ENCODE measurements at regions not wholly inside any gene's neighbourhood (a gene's known extent, or its start where the extent isn't known, plus 50 kb on each side); places are given as distances from the start of the nearest gene placed in this dataset.
A peak's percentile ranks its signal among the peaks of the same experiment; 100 is the strongest.

DNA sequence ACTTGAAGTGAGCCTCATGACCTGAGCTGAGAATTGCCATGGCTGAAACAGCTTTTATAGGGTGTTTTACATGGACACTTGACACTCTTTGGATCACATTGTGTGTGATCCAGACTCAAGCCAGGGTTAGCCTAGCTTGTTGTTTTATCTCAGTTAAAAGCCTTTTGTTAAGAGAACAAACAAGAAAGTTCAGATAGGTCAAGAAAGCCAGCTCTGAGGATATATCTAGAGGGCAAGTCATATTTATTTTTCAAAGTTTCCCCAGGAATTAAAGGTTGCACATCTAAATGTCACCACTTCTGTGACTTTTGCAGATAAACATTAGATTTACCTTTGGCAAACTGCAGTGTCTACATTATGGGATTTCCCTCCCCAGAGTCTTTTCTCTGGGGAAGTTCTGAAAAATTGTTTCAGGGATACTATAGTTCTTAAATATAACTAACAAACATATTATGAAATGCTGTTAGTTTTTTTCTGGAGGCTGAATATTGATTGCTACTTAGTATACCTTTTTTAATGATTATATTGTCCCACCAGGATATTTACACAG lies 134.5 kb downstream of the C9orf152 start:
- H3K4me1 ChIP-seq (ENCODE audit: insufficient read depth, low read length, severe bottlenecking): peaks cover 62% of the 10 kb centered on the region
- no peaks in the 10 kb centered on the region for H3F3A ChIP-seq (ENCODE audit: insufficient read depth, low read length)
- no peaks in the 10 kb centered on the region for H3K9me3 ChIP-seq (ENCODE audit: low read length)
- H3K4me2 ChIP-seq (ENCODE audit: low read length): no peak overlapping the region
- no peaks in the 10 kb centered on the region for H3K9me2 ChIP-seq (ENCODE audit: low read depth, low read length)
- H3K4me3 ChIP-seq (ENCODE audit: low read depth, low read length, poor library complexity, severe bottlenecking): no peak overlapping the region
- no peaks in the 10 kb centered on the region for H4K20me1 ChIP-seq (ENCODE audit: insufficient read depth, low read length)
- TF ChIP-seq, protein P1, sequence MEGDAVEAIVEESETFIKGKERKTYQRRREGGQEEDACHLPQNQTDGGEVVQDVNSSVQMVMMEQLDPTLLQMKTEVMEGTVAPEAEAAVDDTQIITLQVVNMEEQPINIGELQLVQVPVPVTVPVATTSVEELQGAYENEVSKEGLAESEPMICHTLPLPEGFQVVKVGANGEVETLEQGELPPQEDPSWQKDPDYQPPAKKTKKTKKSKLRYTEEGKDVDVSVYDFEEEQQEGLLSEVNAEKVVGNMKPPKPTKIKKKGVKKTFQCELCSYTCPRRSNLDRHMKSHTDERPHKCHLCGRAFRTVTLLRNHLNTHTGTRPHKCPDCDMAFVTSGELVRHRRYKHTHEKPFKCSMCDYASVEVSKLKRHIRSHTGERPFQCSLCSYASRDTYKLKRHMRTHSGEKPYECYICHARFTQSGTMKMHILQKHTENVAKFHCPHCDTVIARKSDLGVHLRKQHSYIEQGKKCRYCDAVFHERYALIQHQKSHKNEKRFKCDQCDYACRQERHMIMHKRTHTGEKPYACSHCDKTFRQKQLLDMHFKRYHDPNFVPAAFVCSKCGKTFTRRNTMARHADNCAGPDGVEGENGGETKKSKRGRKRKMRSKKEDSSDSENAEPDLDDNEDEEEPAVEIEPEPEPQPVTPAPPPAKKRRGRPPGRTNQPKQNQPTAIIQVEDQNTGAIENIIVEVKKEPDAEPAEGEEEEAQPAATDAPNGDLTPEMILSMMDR (IDR thresholded peaks at IDR 0.05; ENCODE audit: low read length): no peak
- TF ChIP-seq EZH2 (IDR thresholded peaks at IDR 0.05; ENCODE audit: borderline replicate concordance, low read length): no peak
- no peak overlapping the region for H2AFZ ChIP-seq (ENCODE audit: low read length)
- H3K9ac ChIP-seq (ENCODE audit: low read length): no peak overlapping the region
- H3K27me3 ChIP-seq (ENCODE audit: insufficient read depth, low read length): no peaks in the 10 kb centered on the region
- H3K36me3 ChIP-seq (ENCODE audit: insufficient read depth, low read length): peaks cover 39% of the 10 kb centered on the region; the same call in 1 of the 2 replicates
- no peak overlapping the region for H3K27ac ChIP-seq (ENCODE audit: low read depth, low read length, poor library complexity, severe bottlenecking)
- peaks cover 97% of the 10 kb centered on the region for H3K79me2 ChIP-seq (ENCODE audit: insufficient read depth, low read length)

DNA sequence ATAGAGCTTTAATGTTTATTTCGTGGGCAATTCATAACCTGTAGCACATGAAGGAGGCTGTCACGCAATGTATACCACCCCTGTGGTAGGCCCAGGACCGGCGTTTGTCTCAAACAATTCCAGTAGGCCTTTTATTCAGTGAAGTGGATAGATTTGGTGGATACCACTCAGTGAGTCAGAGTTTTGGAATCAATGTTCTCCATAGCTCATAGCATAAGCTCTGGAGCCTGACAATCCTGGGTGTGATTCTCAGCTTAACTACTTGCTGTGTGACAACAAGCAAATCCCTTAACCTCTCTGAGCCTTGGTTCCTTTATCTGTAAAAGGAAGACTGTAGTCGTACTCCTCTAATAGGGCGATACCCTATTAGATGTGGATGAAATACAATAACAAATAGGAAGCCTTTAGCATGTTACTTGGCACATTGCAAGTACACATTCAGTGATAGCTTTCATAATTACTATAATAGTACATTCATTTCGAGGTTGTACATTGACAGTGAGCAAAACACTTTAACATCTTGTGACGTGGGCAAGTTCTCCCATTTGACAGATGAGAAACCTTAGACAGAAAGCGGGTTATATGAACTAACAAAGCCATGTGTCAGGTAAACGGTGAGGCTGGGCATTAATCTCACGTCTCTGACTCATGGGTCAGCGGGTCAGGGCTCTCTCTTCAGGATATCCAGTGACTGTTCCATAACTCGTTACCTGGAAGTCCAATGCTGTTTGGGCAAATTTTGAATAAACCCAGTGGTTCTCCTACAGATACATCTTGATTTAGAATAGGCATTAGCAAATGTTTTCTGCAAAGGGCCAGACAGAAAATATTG lies 130.8 kb downstream of the C9orf152 start:
- H3K27ac ChIP-seq (ENCODE audit: low read depth, low read length, poor library complexity, severe bottlenecking): no peak overlapping the region
- H4K20me1 ChIP-seq (ENCODE audit: insufficient read depth, low read length): no peaks in the 10 kb centered on the region
- no peak overlapping the region for H3K9ac ChIP-seq (ENCODE audit: low read length)
- H3K9me3 ChIP-seq (ENCODE audit: low read length): no peaks in the 10 kb centered on the region
- no peaks in the 10 kb centered on the region for H3F3A ChIP-seq (ENCODE audit: insufficient read depth, low read length)
- H3K4me2 ChIP-seq (ENCODE audit: low read length): no peak overlapping the region; the same call in 1 of the 2 replicates
- peaks cover 81% of the 10 kb centered on the region for H3K4me1 ChIP-seq (ENCODE audit: insufficient read depth, low read length, severe bottlenecking)
- TF ChIP-seq EZH2 (IDR thresholded peaks at IDR 0.05; ENCODE audit: borderline replicate concordance, low read length): no peak
- TF ChIP-seq, protein P1 (IDR thresholded peaks at IDR 0.05; ENCODE audit: low read length): no peak
- peaks cover 99% of the 10 kb centered on the region for H3K79me2 ChIP-seq (ENCODE audit: insufficient read depth, low read length)
- no peak overlapping the region for H2AFZ ChIP-seq (ENCODE audit: low read length)
- H3K27me3 ChIP-seq (ENCODE audit: insufficient read depth, low read length): no peaks in the 10 kb centered on the region
- H3K36me3 ChIP-seq (ENCODE audit: insufficient read depth, low read length): peaks cover 23% of the 10 kb centered on the region; the same call in 1 of the 2 replicates
- no peak overlapping the region for H3K4me3 ChIP-seq (ENCODE audit: low read depth, low read length, poor library complexity, severe bottlenecking)
- H3K9me2 ChIP-seq (ENCODE audit: low read depth, low read length): no peaks in the 10 kb centered on the region

DNA sequence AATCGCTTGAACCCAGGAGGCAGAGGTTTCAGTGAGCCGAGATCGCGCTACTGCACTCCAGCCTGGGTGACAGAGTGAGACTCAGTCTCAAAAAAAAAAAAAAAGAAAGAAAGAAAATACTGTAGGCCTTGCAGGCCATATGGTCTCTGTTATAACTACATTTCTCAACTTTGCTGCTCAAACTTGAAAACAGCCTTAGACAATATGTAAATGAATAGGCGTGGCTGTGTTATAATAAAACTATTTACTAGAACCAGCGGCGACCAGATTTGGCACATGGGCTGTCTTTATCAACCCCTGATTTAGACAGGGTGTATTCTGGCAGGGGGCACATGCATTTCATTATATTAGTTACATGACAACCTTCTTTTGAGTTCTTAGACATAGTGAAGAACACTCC lies 130.0 kb downstream of the C9orf152 start:
- Histone ChIP-seq H3K79me2 (ENCODE audit: insufficient read depth, low read length) (peaks cover 97% of the 10 kb centered on the region), H3K27ac (ENCODE audit: low read depth, low read length, poor library complexity, severe bottlenecking) (peak overlapping the region; percentile 56), H3K36me3 (ENCODE audit: insufficient read depth, low read length) (peaks cover 16% of the 10 kb centered on the region; the same call in 1 of the 2 replicates), H3K9ac (ENCODE audit: low read length) (peak overlapping the region; percentile 34; the same call in 1 of the 2 replicates), H3K9me3 (ENCODE audit: low read length) (no peaks in the 10 kb centered on the region), H3K4me1 (ENCODE audit: insufficient read depth, low read length, severe bottlenecking) (peaks cover 74% of the 10 kb centered on the region), H3K27me3 (ENCODE audit: insufficient read depth, low read length) (no peaks in the 10 kb centered on the region), H3K9me2 (ENCODE audit: low read depth, low read length) (no peaks in the 10 kb centered on the region), H3F3A (ENCODE audit: insufficient read depth, low read length) (no peaks in the 10 kb centered on the region), H2AFZ (ENCODE audit: low read length) (no peak overlapping the region), H3K4me3 (ENCODE audit: low read depth, low read length, poor library complexity, severe bottlenecking) (no peak overlapping the region), H3K4me2 (ENCODE audit: low read length) (peak overlapping the region; percentile 41; the same call in 1 of the 2 replicates), H4K20me1 (ENCODE audit: insufficient read depth, low read length) (no peaks in the 10 kb centered on the region)
- no peak for TF ChIP-seq EZH2 (IDR thresholded peaks at IDR 0.05; ENCODE audit: borderline replicate concordance, low read length)
- TF ChIP-seq, protein P1 (IDR thresholded peaks at IDR 0.05; ENCODE audit: low read length): no peak
